ENCODE measurements at regions not wholly inside any gene's neighbourhood (a gene's known extent, or its start where the extent isn't known, plus 50 kb on each side); places are given as distances from the start of the nearest gene placed in this dataset.
A peak's percentile ranks its signal among the peaks of the same experiment; 100 is the strongest.

DNA sequence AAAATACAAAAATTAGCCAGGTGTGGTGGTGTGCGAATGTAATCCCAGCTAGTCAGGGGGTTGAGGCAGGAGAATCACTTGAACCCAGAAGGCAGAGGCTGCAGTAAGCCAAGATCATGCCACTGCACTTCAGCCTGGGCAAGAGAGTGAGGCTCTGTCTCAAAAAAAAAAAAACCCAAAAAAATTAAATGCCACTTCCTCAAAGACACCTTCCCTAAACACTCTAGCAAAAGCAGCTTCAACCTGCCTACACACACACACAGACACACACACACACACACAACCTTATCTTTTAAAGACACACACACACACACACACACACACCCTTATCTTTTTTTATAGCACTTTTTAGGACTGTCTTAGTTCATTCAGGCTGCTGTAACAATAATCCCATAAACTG lies 201.7 kb upstream of the PSMD7 start:
- H3K27me3 ChIP-seq (ENCODE audit: control insufficient read depth, insufficient read depth, low read length), result no peaks in the 10 kb centered on the region
- DNase-seq, result no peak
- no peaks in the 10 kb centered on the region for H3K36me3 ChIP-seq (replicated peaks; ENCODE audit: control insufficient read depth, insufficient read depth, low read length)

DNA sequence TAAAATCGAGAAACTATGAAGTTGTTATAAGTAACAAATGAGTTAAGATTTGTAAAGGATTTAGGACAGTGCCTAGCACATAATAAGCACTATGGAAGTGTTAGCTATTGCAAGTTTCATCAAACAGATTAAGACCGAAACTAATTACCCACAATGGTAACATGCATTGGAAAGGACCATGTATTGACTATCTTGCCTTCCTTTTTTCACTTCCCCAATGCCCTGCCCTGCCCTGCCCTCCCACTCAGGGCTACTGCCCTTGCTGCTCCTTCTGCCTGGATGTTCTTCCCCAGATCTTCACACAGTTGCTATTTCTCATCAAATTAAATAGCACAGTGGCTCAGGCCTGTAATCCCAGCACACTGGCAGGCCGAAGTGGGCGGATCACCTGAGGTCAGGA lies 202.1 kb upstream of the PSMD7 start:
- no peak for DNase-seq
- Histone ChIP-seq H3K4me3 (ENCODE audit: insufficient read depth, low read depth, low read length) (no peak overlapping the region), H3K36me3 (replicated peaks; ENCODE audit: control insufficient read depth, insufficient read depth, low read length) (no peaks in the 10 kb centered on the region), H3K27me3 (ENCODE audit: control insufficient read depth, insufficient read depth, low read length) (no peaks in the 10 kb centered on the region)

More for the DNA sequence above, 201.7 kb upstream of the PSMD7 start:
- H3K4me3 ChIP-seq (ENCODE audit: insufficient read depth, low read depth, low read length), result no peak overlapping the region

DNA sequence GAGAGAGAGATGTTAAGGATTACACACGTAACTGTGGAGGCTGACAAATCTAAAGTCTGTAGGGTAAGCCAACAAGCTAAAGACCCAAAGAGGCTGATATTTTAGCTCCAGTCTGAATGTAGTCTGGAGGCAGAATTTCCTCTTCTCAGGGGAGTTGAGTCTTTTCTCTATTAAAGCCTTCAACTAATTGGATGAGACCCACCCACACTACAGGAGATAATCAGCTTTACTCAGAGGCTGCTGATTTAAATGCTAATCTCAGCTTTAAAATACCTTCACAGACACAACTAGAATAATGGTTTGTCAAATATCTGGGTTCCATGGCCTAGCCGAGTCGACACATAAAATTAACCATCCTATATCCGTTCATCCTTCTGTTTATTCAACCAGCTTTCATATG lies 204.3 kb upstream of the PSMD7 start:
- Histone ChIP-seq H3K36me3 (replicated peaks; ENCODE audit: control insufficient read depth, insufficient read depth, low read length) (no peaks in the 10 kb centered on the region), H3K27me3 (ENCODE audit: control insufficient read depth, insufficient read depth, low read length) (no peaks in the 10 kb centered on the region), H3K4me3 (ENCODE audit: insufficient read depth, low read depth, low read length) (no peak overlapping the region)
- no peak for DNase-seq

DNA sequence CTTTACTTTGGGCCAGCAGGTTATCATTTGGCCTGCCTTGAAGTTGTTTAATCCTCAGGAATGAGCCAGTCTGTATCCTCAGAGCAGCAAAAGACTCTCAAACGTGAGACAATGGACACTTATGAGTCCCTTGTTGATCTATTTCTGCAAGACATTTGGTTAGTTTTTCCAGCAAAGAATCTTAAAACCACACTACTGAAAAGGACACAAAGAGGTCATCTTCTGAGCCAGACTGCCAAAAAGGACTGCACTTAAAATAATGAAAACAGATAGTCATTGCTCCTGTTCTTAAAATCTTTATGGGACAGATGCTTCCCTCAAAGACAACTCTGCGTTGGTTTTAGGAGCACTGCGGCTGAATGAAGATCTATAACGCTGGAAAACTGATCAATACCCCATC lies 205.7 kb upstream of the PSMD7 start:
- Histone ChIP-seq H3K36me3 (replicated peaks; ENCODE audit: control insufficient read depth, insufficient read depth, low read length) (no peaks in the 10 kb centered on the region), H3K27me3 (ENCODE audit: control insufficient read depth, insufficient read depth, low read length) (no peaks in the 10 kb centered on the region), H3K4me3 (ENCODE audit: insufficient read depth, low read depth, low read length) (no peak overlapping the region)
- no peak for DNase-seq

DNA sequence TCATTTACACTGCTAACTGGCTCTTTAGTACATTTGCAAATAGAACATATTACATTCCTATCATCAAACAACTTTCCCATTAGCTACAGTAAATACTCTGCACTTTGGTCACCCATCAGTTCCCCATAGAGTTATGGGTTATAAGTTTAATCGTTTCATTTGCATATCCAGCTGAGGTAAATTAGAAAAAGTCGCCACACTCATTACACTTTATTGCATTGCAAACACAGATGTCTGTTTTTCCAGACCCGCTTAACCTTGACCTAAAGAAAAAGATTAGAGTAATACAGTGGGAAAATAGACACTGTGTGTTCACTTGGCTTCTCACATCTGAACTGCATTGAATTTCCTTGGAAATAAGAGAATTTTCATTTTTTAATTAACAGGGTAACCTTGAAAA lies 213.1 kb upstream of the PSMD7 start:
- Histone ChIP-seq H3K4me3 (ENCODE audit: insufficient read depth, low read depth, low read length) (no peak overlapping the region), H3K36me3 (replicated peaks; ENCODE audit: control insufficient read depth, insufficient read depth, low read length) (no peaks in the 10 kb centered on the region), H3K27me3 (ENCODE audit: control insufficient read depth, insufficient read depth, low read length) (no peaks in the 10 kb centered on the region)
- no peak for DNase-seq

DNA sequence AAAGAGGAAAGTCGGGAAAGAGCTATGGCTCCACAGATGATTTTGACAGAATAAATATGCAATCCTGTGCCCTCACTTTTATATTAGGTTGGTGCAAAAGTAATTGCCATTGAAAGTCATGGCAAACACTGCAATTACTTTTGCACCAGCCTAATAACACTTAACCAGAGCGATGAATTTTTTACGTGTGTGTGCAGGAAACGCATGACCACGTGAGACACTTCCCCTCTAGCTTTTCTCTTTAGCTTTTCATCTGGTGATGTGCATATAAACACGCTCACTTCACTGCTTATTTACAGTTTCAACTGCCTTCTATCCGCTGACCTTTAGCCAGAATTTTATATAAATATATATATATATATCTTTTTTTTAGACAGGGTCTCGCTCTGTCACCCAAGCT lies 216.3 kb upstream of the PSMD7 start:
- Histone ChIP-seq H3K27me3 (ENCODE audit: control insufficient read depth, insufficient read depth, low read length) (no peaks in the 10 kb centered on the region), H3K36me3 (replicated peaks; ENCODE audit: control insufficient read depth, insufficient read depth, low read length) (no peaks in the 10 kb centered on the region), H3K4me3 (ENCODE audit: insufficient read depth, low read depth, low read length) (no peak overlapping the region)
- no peak for DNase-seq

DNA sequence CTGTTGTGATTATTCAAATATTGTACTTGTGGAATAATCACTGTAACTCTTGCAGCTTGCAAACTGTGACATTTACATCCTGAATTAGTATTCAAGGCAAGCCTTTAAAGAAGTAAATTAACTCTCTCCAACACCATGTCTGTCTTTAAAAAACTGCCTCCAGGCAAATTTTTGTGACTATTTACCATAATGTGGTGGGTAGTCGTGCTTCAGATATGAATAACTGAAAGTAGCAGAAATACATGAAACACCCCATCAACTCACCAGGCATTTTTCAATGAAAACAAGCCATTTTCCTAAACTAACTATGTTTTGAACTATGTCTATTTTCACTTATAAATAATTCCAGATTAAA lies 217.4 kb upstream of the PSMD7 start:
- H3K27me3 ChIP-seq (ENCODE audit: control insufficient read depth, insufficient read depth, low read length), result no peaks in the 10 kb centered on the region
- H3K4me3 ChIP-seq (ENCODE audit: insufficient read depth, low read depth, low read length), result no peak overlapping the region
- no peaks in the 10 kb centered on the region for H3K36me3 ChIP-seq (replicated peaks; ENCODE audit: control insufficient read depth, insufficient read depth, low read length)
- no peak for DNase-seq

DNA sequence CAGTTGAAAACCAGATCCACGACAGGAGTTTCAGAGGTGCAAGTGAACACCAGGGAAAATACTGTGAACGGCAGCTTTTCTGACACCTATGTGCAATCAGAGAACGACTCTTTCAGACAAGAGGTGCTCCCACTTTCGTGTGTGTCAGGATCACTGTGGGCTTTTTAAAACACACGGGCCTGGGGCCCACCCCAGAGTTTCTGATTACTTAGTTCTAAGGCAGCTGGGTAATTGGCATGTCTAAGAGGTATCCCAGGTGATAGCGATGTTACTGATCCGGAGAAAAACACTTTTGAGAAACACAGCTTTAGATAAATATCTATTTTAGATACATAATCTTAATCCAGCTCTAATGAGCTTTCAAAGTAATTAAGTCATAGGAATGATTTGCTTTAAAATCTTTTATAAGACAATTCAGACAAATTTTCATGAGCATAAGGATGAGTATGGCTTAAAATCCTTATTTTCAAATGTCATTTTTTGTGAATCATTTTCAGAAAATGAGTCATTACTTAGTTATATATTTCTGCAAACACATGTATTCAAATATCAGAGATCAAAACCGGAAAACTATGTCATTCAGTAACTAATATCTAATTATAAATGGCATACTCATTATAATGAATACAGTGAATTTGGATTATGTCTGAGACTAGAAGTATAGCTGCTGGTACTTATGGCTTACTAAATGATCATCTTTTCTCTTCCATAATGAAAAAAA lies 217.9 kb upstream of the PSMD7 start:
- DNase-seq, result no peak
- H3K4me3 ChIP-seq (ENCODE audit: insufficient read depth, low read depth, low read length), result no peak overlapping the region
- H3K27me3 ChIP-seq (ENCODE audit: control insufficient read depth, insufficient read depth, low read length), result no peaks in the 10 kb centered on the region
- no peaks in the 10 kb centered on the region for H3K36me3 ChIP-seq (replicated peaks; ENCODE audit: control insufficient read depth, insufficient read depth, low read length)

DNA sequence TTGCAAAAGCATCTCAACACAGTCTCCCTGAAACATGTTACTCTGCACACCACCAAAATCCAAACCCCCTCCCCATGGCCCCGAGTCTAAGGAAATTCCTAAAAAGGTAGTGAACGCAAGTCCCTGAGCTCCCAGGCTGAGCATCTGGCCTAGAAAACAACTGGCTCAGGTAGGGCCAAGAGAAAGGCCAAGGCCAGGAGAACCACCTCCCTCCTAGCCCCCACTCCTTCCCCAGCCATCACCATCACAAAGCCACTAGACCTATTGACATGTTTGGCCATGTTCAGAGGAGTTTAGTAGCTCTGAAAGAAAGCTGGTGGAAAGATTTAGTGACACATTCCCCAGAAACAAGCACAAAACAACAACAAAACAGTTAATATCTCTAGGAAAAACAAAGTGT lies 220.0 kb upstream of the PSMD7 start:
- H3K4me3 ChIP-seq (ENCODE audit: insufficient read depth, low read depth, low read length), result no peak overlapping the region
- peak; percentile 16 for DNase-seq
- no peaks in the 10 kb centered on the region for H3K27me3 ChIP-seq (ENCODE audit: control insufficient read depth, insufficient read depth, low read length)
- no peaks in the 10 kb centered on the region for H3K36me3 ChIP-seq (replicated peaks; ENCODE audit: control insufficient read depth, insufficient read depth, low read length)

DNA sequence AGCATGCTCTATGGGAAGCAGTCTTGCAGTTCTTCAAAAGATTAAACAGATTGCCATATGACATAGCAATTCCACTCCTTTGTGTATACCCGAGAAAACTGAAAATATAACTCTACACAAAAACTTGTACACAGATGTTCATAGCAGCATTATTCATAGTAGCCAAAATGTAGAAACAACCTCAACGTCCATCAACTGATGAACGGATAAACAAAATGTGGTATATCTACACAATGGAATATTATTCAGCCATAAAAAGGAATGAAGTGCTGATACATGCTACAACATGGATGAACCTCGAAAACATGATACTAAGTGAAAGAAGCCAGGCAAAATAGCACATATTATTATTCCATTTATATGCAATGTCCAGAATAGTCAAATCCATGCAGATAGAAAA lies 221.2 kb upstream of the PSMD7 start:
- Histone ChIP-seq H3K36me3 (replicated peaks; ENCODE audit: control insufficient read depth, insufficient read depth, low read length) (no peaks in the 10 kb centered on the region), H3K27me3 (ENCODE audit: control insufficient read depth, insufficient read depth, low read length) (no peaks in the 10 kb centered on the region), H3K4me3 (ENCODE audit: insufficient read depth, low read depth, low read length) (no peak overlapping the region)
- no peak for DNase-seq

DNA sequence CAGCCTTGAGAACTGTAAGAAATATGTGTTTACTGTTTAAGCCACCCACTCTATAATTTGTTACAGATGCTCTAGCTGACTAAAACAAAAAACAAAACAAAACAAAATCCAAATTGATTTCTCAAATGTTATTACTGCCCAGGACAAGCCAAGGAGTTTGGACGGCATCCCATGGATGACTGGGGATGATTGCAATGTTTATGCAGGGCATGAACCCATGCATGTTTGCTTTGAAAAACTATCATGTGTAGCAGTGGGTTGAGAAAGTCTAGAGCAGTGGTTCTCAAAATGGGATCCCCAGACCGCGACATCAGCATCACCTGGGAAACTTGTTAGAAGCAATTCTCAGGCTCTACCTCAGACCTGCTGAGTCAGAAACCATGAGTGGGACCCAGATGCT lies 223.2 kb upstream of the PSMD7 start:
- Histone ChIP-seq H3K27me3 (ENCODE audit: control insufficient read depth, insufficient read depth, low read length) (no peaks in the 10 kb centered on the region), H3K4me3 (ENCODE audit: insufficient read depth, low read depth, low read length) (no peak overlapping the region), H3K36me3 (replicated peaks; ENCODE audit: control insufficient read depth, insufficient read depth, low read length) (no peaks in the 10 kb centered on the region)
- no peak for DNase-seq

DNA sequence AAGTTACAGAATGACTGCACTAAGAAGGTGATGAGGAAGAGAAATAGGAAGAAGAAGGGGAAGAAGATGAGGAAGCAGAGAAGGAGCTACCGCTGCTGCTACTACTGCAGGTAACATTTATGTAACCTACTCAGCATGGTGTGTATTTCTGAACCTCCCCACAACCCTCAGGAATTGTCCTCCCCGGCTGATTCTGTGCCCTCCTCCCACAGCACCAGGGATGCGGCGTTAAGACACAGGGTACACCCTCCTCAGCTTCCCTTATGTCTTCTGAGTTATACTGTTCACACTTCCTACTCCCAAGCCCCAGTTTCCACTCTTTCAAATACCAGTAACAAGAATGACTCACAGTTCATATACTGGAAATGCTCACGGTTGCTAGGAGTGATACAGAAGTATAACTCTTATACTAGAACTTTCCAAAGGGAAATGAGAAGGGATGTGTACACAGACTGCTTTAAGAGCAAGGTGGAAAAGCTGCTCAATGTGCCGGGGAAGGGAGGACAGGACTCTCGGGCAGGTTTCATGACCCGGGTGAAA lies 224.5 kb upstream of the PSMD7 start:
- H3K36me3 ChIP-seq (replicated peaks; ENCODE audit: control insufficient read depth, insufficient read depth, low read length), result no peaks in the 10 kb centered on the region
- H3K27me3 ChIP-seq (ENCODE audit: control insufficient read depth, insufficient read depth, low read length), result no peaks in the 10 kb centered on the region
- no peak for DNase-seq
- H3K4me3 ChIP-seq (ENCODE audit: insufficient read depth, low read depth, low read length), result no peak overlapping the region

DNA sequence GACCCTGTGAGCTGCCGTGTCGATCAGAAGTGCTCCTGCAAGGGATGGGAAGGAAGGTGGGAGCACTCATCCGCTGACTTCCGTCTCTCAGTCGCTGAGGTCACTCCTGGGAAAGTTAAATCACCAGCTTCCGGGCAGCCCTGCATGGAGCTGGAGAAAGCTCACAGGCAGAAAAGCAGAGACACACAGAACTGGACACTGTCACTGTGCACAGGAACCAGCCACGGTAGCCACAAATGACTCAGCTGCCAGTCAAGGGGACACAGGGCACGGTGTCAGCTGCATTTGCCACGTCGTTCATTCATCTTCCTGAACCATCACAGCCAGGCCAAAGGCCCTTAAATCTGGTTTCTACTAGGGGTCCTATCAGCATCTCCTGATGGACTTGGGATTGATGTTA lies 226.4 kb upstream of the PSMD7 start:
- Histone ChIP-seq H3K27me3 (ENCODE audit: control insufficient read depth, insufficient read depth, low read length) (no peaks in the 10 kb centered on the region), H3K4me3 (ENCODE audit: insufficient read depth, low read depth, low read length) (no peak overlapping the region), H3K36me3 (replicated peaks; ENCODE audit: control insufficient read depth, insufficient read depth, low read length) (no peaks in the 10 kb centered on the region)
- DNase-seq, result no peak

DNA sequence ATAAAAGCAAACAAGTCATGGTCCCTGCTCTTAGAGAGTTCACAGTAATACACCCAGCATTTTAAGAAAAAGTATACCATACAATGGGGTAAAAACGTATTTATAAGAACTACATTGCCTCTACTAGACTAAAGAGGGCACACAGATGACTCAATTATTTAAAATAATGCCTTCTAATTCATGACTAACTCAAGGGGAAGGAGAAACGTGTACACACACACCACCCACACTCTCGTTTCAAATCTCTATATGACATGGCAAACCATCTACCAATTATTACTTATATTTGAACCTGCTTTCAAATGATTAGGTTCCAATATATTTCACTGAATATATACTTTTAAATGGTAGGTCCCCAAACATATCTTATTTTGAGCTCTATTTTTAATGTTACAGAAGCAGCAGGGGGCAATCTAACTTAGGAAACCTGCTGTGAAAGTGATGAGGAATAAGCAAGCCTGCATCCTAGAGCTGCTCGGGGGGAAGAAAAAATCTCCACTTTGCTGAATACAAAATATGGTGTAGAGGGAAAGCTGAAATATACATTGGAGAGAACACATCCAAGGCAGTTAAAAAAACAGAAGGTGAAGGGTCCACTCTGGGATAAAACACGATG lies 232.4 kb upstream of the PSMD7 start:
- Histone ChIP-seq H3K4me3 (ENCODE audit: insufficient read depth, low read depth, low read length) (no peak overlapping the region), H3K36me3 (replicated peaks; ENCODE audit: control insufficient read depth, insufficient read depth, low read length) (no peaks in the 10 kb centered on the region), H3K27me3 (ENCODE audit: control insufficient read depth, insufficient read depth, low read length) (no peaks in the 10 kb centered on the region)
- no peak for DNase-seq

DNA sequence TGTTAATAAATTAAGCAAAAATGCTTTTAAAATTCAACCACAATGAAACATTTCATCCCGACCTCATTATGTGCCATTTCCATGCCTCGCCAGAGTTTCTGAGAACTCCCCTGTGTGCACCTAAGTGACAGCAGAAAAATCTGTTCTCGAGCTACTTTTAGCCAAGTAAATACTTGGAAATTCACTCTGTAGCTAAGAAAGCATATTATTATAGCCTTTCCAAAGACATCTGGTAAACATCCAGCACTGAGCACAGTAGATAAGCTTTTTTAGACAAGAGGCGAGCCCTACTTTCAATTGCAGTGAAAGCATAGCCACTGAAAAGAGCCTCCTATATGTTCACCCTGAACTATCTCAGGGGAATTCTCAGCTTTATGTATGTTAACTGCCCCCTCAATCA lies 242.8 kb upstream of the PSMD7 start:
- DNase-seq, result no peak

More for the DNA sequence above, 242.8 kb upstream of the PSMD7 start:
- Histone ChIP-seq H3K36me3 (replicated peaks; ENCODE audit: control insufficient read depth, insufficient read depth, low read length) (no peaks in the 10 kb centered on the region), H3K4me3 (ENCODE audit: insufficient read depth, low read depth, low read length) (no peak overlapping the region), H3K27me3 (ENCODE audit: control insufficient read depth, insufficient read depth, low read length) (no peaks in the 10 kb centered on the region)

All from H7 (cell line).